ENCODE measurements at regions not wholly inside any gene's neighbourhood (a gene's known extent, or its start where the extent isn't known, plus 50 kb on each side); places are given as distances from the start of the nearest gene placed in this dataset.

- 91 to 95% methylated on average over 1 of the region's 1 CpG for WGBS, 2 donors
- Histone ChIP-seq H3K36me3 (ENCODE audit: control insufficient read depth in 1 of 2, insufficient read depth in 2 of 2, low read length in 1 of 2) (no peaks in the 10 kb centered on the region), H3K27ac (ENCODE audit: low read depth in 1 of 2, low read length in 2 of 2) (no peak overlapping the region), H3K4me1 (ENCODE audit: control insufficient read depth in 1 of 2, insufficient read depth in 2 of 2, low read length in 2 of 2) (no peaks in the 10 kb centered on the region), H3K27me3 (ENCODE audit: control insufficient read depth in 1 of 2, insufficient read depth in 2 of 2, low read length in 1 of 2) (no peaks in the 10 kb centered on the region), H3K4me3 (ENCODE audit: low read length in 2 of 2) (no peak overlapping the region), H3K9me3 (ENCODE audit: control insufficient read depth, low read length) (peaks cover 2% of the 10 kb centered on the region)
- ATAC-seq (ENCODE audit: low FRiP score) (no peak), DNase-seq (no peak)
- intact Hi-C loops (cut with DNase I): no loop called here
Observed at GRCh38 chr1:90414201-90414600, 302.9 kb downstream of the BARHL2 start.

- peaks cover 2% of the 10 kb centered on the region for H3K9me3 ChIP-seq (ENCODE audit: control insufficient read depth, low read length)
- intact Hi-C loops (cut with DNase I): no loop called here
- H3K36me3 ChIP-seq (ENCODE audit: control insufficient read depth in 1 of 2, insufficient read depth in 2 of 2, low read length in 1 of 2): no peaks in the 10 kb centered on the region
- no peak for DNase-seq
- no peak for ATAC-seq (ENCODE audit: low FRiP score)
- H3K27ac ChIP-seq (ENCODE audit: low read depth in 1 of 2, low read length in 2 of 2): no peak overlapping the region
- no peak overlapping the region for H3K4me3 ChIP-seq (ENCODE audit: low read length in 2 of 2)
- 93 to 95% methylated on average over 3 of the region's 3 CpGs for WGBS, 2 donors
- H3K4me1 ChIP-seq (ENCODE audit: control insufficient read depth in 1 of 2, insufficient read depth in 2 of 2, low read length in 2 of 2): no peaks in the 10 kb centered on the region
- no peaks in the 10 kb centered on the region for H3K27me3 ChIP-seq (ENCODE audit: control insufficient read depth in 1 of 2, insufficient read depth in 2 of 2, low read length in 1 of 2)
Observed at GRCh38 chr1:90413519-90413918, 303.6 kb downstream of the BARHL2 start.

- H3K9me3 ChIP-seq (ENCODE audit: control insufficient read depth, low read length): peaks cover 2% of the 10 kb centered on the region
- H3K4me1 ChIP-seq (ENCODE audit: control insufficient read depth in 1 of 2, insufficient read depth in 2 of 2, low read length in 2 of 2): no peaks in the 10 kb centered on the region
- no peaks in the 10 kb centered on the region for H3K36me3 ChIP-seq (ENCODE audit: control insufficient read depth in 1 of 2, insufficient read depth in 2 of 2, low read length in 1 of 2)
- no peak for ATAC-seq (ENCODE audit: low FRiP score)
- no peaks in the 10 kb centered on the region for H3K27me3 ChIP-seq (ENCODE audit: control insufficient read depth in 1 of 2, insufficient read depth in 2 of 2, low read length in 1 of 2)
- intact Hi-C loops (cut with DNase I): no loop called here
- no peak overlapping the region for H3K27ac ChIP-seq (ENCODE audit: low read depth in 1 of 2, low read length in 2 of 2)
- H3K4me3 ChIP-seq (ENCODE audit: low read length in 2 of 2): no peak overlapping the region
- 80 to 86% methylated on average over 2 of the region's 2 CpGs for WGBS, 2 donors
- no peak for DNase-seq
Observed at GRCh38 chr1:90412563-90412962, 304.5 kb downstream of the BARHL2 start.

GRCh38 chr1:90411185-90411584 lies 305.9 kb downstream of the BARHL2 start:
- no peaks in the 10 kb centered on the region for H3K36me3 ChIP-seq (ENCODE audit: control insufficient read depth in 1 of 2, insufficient read depth in 2 of 2, low read length in 1 of 2)
- 63 to 79% methylated on average over 3 of the region's 3 CpGs for WGBS, 2 donors
- H3K27ac ChIP-seq (ENCODE audit: low read depth in 1 of 2, low read length in 2 of 2): no peak overlapping the region
- H3K27me3 ChIP-seq (ENCODE audit: control insufficient read depth in 1 of 2, insufficient read depth in 2 of 2, low read length in 1 of 2): no peaks in the 10 kb centered on the region
- H3K4me1 ChIP-seq (ENCODE audit: control insufficient read depth in 1 of 2, insufficient read depth in 2 of 2, low read length in 2 of 2): no peaks in the 10 kb centered on the region
- H3K4me3 ChIP-seq (ENCODE audit: low read length in 2 of 2): no peak overlapping the region
- no peak for DNase-seq
- peaks cover 2% of the 10 kb centered on the region for H3K9me3 ChIP-seq (ENCODE audit: control insufficient read depth, low read length)
- ATAC-seq (ENCODE audit: low FRiP score): no peak
- intact Hi-C loops (cut with DNase I): no loop called here

- WGBS, 2 donors: 71 to 85% methylated on average over 3 of the region's 3 CpGs
- intact Hi-C loops (cut with DNase I): no loop called here
- no peak overlapping the region for H3K27ac ChIP-seq (ENCODE audit: low read depth in 1 of 2, low read length in 2 of 2)
- H3K27me3 ChIP-seq (ENCODE audit: control insufficient read depth in 1 of 2, insufficient read depth in 2 of 2, low read length in 1 of 2): no peaks in the 10 kb centered on the region
- H3K9me3 ChIP-seq (ENCODE audit: control insufficient read depth, low read length): no peaks in the 10 kb centered on the region
- ATAC-seq (ENCODE audit: low FRiP score) (no peak), DNase-seq (no peak)
- H3K4me3 ChIP-seq (ENCODE audit: low read length in 2 of 2): no peak overlapping the region
- H3K36me3 ChIP-seq (ENCODE audit: control insufficient read depth in 1 of 2, insufficient read depth in 2 of 2, low read length in 1 of 2): no peaks in the 10 kb centered on the region
- no peaks in the 10 kb centered on the region for H3K4me1 ChIP-seq (ENCODE audit: control insufficient read depth in 1 of 2, insufficient read depth in 2 of 2, low read length in 2 of 2)
Observed at GRCh38 chr1:90407737-90408136, 309.4 kb downstream of the BARHL2 start.

- WGBS, 2 donors: 92 to 94% methylated on average over 4 of the region's 4 CpGs
- intact Hi-C loops (cut with DNase I): no loop called here
- Histone ChIP-seq H3K4me3 (ENCODE audit: low read length in 2 of 2) (no peak overlapping the region), H3K27me3 (ENCODE audit: control insufficient read depth in 1 of 2, insufficient read depth in 2 of 2, low read length in 1 of 2) (no peaks in the 10 kb centered on the region), H3K27ac (ENCODE audit: low read depth in 1 of 2, low read length in 2 of 2) (no peak overlapping the region), H3K36me3 (ENCODE audit: control insufficient read depth in 1 of 2, insufficient read depth in 2 of 2, low read length in 1 of 2) (no peaks in the 10 kb centered on the region), H3K9me3 (ENCODE audit: control insufficient read depth, low read length) (no peaks in the 10 kb centered on the region), H3K4me1 (ENCODE audit: control insufficient read depth in 1 of 2, insufficient read depth in 2 of 2, low read length in 2 of 2) (no peaks in the 10 kb centered on the region)
- no peak for DNase-seq
- no peak for ATAC-seq (ENCODE audit: low FRiP score)
Observed at GRCh38 chr1:90405726-90406125, 311.4 kb downstream of the BARHL2 start.

GRCh38 chr1:90402893-90403849 lies 313.9 kb downstream of the BARHL2 start:
- intact Hi-C loops (cut with DNase I): no loop called here
- WGBS, 2 donors: 61 to 63% methylated on average over 5 of the region's 5 CpGs
- Histone ChIP-seq H3K4me3 (ENCODE audit: low read length in 2 of 2) (no peak overlapping the region), H3K4me1 (ENCODE audit: control insufficient read depth in 1 of 2, insufficient read depth in 2 of 2, low read length in 2 of 2) (no peaks in the 10 kb centered on the region), H3K27ac (ENCODE audit: low read depth in 1 of 2, low read length in 2 of 2) (no peak overlapping the region), H3K27me3 (ENCODE audit: control insufficient read depth in 1 of 2, insufficient read depth in 2 of 2, low read length in 1 of 2) (no peaks in the 10 kb centered on the region), H3K36me3 (ENCODE audit: control insufficient read depth in 1 of 2, insufficient read depth in 2 of 2, low read length in 1 of 2) (no peaks in the 10 kb centered on the region), H3K9me3 (ENCODE audit: control insufficient read depth, low read length) (no peaks in the 10 kb centered on the region)
- ATAC-seq (ENCODE audit: low FRiP score): no peak
- DNase-seq: no peak

GRCh38 chr1:90400131-90400530 lies 317.0 kb downstream of the BARHL2 start:
- Histone ChIP-seq H3K4me1 (ENCODE audit: control insufficient read depth in 1 of 2, insufficient read depth in 2 of 2, low read length in 2 of 2) (no peaks in the 10 kb centered on the region), H3K9me3 (ENCODE audit: control insufficient read depth, low read length) (no peaks in the 10 kb centered on the region), H3K4me3 (ENCODE audit: low read length in 2 of 2) (no peak overlapping the region), H3K27me3 (ENCODE audit: control insufficient read depth in 1 of 2, insufficient read depth in 2 of 2, low read length in 1 of 2) (no peaks in the 10 kb centered on the region), H3K36me3 (ENCODE audit: control insufficient read depth in 1 of 2, insufficient read depth in 2 of 2, low read length in 1 of 2) (no peaks in the 10 kb centered on the region), H3K27ac (ENCODE audit: low read depth in 1 of 2, low read length in 2 of 2) (no peak overlapping the region)
- DNase-seq (no peak), ATAC-seq (ENCODE audit: low FRiP score) (no peak)
- WGBS, 2 donors: 40 to 49% methylated on average over 2 of the region's 2 CpGs
- intact Hi-C loops (cut with DNase I): no loop called here

DNA sequence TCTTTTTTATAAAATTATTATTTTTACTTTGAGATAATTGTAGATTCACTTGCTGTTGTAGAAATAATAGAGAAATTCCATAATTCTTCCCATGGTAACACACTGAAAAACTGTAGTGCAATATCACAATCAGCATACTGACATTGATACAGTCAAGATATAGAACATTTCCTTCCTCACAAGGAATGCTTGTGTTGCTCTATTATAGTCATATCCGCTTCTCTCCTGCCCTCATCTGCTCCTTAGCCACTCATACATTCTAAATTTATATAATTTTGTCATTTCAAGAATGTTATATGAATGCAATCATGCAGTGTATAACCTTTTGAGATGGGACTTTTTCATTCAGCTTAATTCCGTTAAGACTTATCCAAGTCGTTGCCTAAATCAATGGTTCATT lies 320.2 kb downstream of the BARHL2 start:
- no peaks in the 10 kb centered on the region for H3K27me3 ChIP-seq (ENCODE audit: control insufficient read depth in 1 of 2, insufficient read depth in 2 of 2, low read length in 1 of 2)
- no peaks in the 10 kb centered on the region for H3K36me3 ChIP-seq (ENCODE audit: control insufficient read depth in 1 of 2, insufficient read depth in 2 of 2, low read length in 1 of 2)
- peaks cover 0 to 3% of the 10 kb centered on the region in 2 donors for H3K4me1 ChIP-seq (ENCODE audit: control insufficient read depth in 1 of 2, insufficient read depth in 2 of 2, low read length in 2 of 2)
- DNase-seq (no peak), ATAC-seq (ENCODE audit: low FRiP score) (no peak)
- H3K27ac ChIP-seq (ENCODE audit: low read depth in 1 of 2, low read length in 2 of 2): no peak overlapping the region
- WGBS, 2 donors: 81 to 88% methylated on average over 3 of the region's 3 CpGs
- H3K4me3 ChIP-seq (ENCODE audit: low read length in 2 of 2): no peak overlapping the region
- H3K9me3 ChIP-seq (ENCODE audit: control insufficient read depth, low read length): no peaks in the 10 kb centered on the region
- intact Hi-C loops (cut with DNase I): no loop called here

Measured in aorta (tissue), 5 donors.